DMS53 treated with DMSO at 0.1 percent for 48 hours (cell line): ENCODE measurements at regions not wholly inside any gene's neighbourhood (a gene's known extent, or its start where the extent isn't known, plus 50 kb on each side); places are given as distances from the start of the nearest gene placed in this dataset.
"Not testable (repeated sequence)": the region's sequence is repeated elsewhere in the genome, so short reads cannot be mapped to it uniquely, and the experiment has no call there.

Experiments used
- DNase-seq: peaks from one replicate; lab custom pipeline; 2025; ENCODE audit not compliant: unreplicated experiment; lab: John Stamatoyannopoulos, UW

GRCh38 chr13:72657379-72657778, 70.0 kb downstream of the MZT1 start:
- no peak for DNase-seq

GRCh38 chr13:72656357-72656756, 71.1 kb downstream of the MZT1 start:
- no peak for DNase-seq

- no peak for DNase-seq
Observed at GRCh38 chr13:72653506-72653905, 73.9 kb downstream of the MZT1 start.

GRCh38 chr13:72652681-72653080, 74.7 kb downstream of the MZT1 start:
- no peak for DNase-seq

- no peak for DNase-seq
Observed at GRCh38 chr13:72651144-72651543, 76.3 kb downstream of the MZT1 start.

- DNase-seq = no peak
Observed at GRCh38 chr13:72650051-72650700, 77.3 kb downstream of the MZT1 start.

- no peak for DNase-seq
Observed at GRCh38 chr13:72648513-72649065, 78.8 kb downstream of the MZT1 start.

- DNase-seq = no peak
Observed at GRCh38 chr13:72647422-72647821, 80.0 kb downstream of the MZT1 start.

- no peak for DNase-seq
Observed at GRCh38 chr13:72645521-72645920, 81.9 kb downstream of the MZT1 start.

- no peak for DNase-seq
Observed at GRCh38 chr13:72643311-72643989, 84.0 kb downstream of the MZT1 start.

- no peak for DNase-seq
Observed at GRCh38 chr13:72639377-72639776, 88.1 kb downstream of the MZT1 start.

- DNase-seq = no peak
Observed at GRCh38 chr13:72638059-72638815, 89.2 kb downstream of the MZT1 start.

GRCh38 chr13:72637561-72637960, 89.9 kb downstream of the MZT1 start:
- DNase-seq = no peak

GRCh38 chr13:72634859-72635258, 92.6 kb downstream of the MZT1 start:
- DNase-seq = no peak

GRCh38 chr13:72622546-72622945, 104.9 kb downstream of the MZT1 start:
- DNase-seq = no peak

GRCh38 chr13:72620874-72621273, 106.6 kb downstream of the MZT1 start:
- no peak for DNase-seq

GRCh38 chr13:72617951-72618350, 109.5 kb downstream of the MZT1 start:
- no peak for DNase-seq

- DNase-seq = no peak
Observed at GRCh38 chr13:72617186-72617585, 110.2 kb downstream of the MZT1 start.

GRCh38 chr13:72610251-72610891, 117.1 kb downstream of the MZT1 start:
- DNase-seq = not testable (repeated sequence)

- DNase-seq = no peak
Observed at GRCh38 chr13:72599178-72599743, 128.2 kb downstream of the MZT1 start.
